Right atrium auricular region (tissue), 2 donors: ENCODE measurements at regions not wholly inside any gene's neighbourhood (a gene's known extent, or its start where the extent isn't known, plus 50 kb on each side); places are given as distances from the start of the nearest gene placed in this dataset.

ENCODE experiments used
- DNase-seq: peaks from one replicate; pipeline ENCODE4 v3.0.0-alpha.2; 2019; ENCODE audit warnings: low spot score
- H3K27ac ChIP-seq, 2 donors: fragments of 200-600 bp; sonication (generic); 1 replicate in 1 of 2; 2 replicates in 1 of 2; pipeline ENCODE4 v1.5.1; 2016 to 2019
- H3K27me3 ChIP-seq, 2 donors: fragments of 200-600 bp; sonication (generic); one replicate each; pipeline versions ENCODE4 v1.5.1 to v1.6.0; 2017 to 2019
- H3K36me3 ChIP-seq: fragments of 200-600 bp; sonication (generic); one replicate; pipeline ENCODE4 v1.5.1; 2016
- H3K4me1 ChIP-seq, 2 donors: fragments of 200-600 bp; sonication (generic); one replicate each; pipeline versions ENCODE4 v1.5.1 to v1.6.0; 2017 to 2019
- H3K4me3 ChIP-seq, 2 donors: fragments of 200-600 bp; sonication (generic); 1 replicate in 1 of 2; 2 replicates in 1 of 2; pipeline ENCODE4 v1.5.1; 2017 to 2019; ENCODE audit warnings: mild to moderate bottlenecking in 1 of 2, moderate library complexity in 1 of 2
- H3K9me3 ChIP-seq, 2 donors: fragments of 200-600 bp; sonication (generic); one replicate each; pipeline ENCODE4 v1.5.1; 2019
- microRNA counts, 2 donors: library from miRNA; unstranded; fragments of <30 nt; microRNA quantifications; one replicate each; lab custom pipeline; 2016 to 2017
- microRNA-seq, 2 donors: library from miRNA; unstranded; fragments of <30 nt; microRNA quantifications; one replicate each; pipeline ENCODE4, GENCODE V29; 2016 to 2017; ENCODE audit warnings: borderline number of aligned reads in 2 of 2, borderline replicate concordance in 1 of 2
- TF ChIP-seq, protein P1 (sequence below), 2 donors: fragments of 200-600 bp; sonication (generic); IDR thresholded peaks; one replicate each; pipeline ENCODE4 v1.5.1; 2019; ENCODE audit warnings: antibody characterized with exemption in 2 of 2

DNA sequence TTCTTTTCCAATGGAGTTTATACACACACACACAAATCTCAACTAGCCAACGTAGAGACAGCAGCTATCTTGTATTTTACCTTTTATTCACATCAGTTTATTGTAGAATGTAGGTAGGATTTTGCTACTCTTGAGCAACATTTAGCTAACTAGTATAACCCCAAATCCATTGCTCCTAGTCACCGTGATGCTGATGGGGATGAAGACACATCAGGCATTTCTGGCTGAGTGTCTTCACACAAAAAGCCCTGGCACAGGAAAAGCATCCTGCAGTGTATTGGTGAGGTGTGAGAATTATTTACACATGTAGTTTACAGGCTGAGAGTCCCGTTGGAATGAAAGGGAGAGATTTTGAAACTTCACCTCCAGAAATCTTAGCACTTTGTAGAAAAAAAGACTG is 65.9 kb upstream of the FBXL4 start:
- Histone ChIP-seq H3K27ac (no peak overlapping the region), H3K27me3 (no peaks in the 10 kb centered on the region), H3K9me3 (no peaks in the 10 kb centered on the region), H3K4me3 (no peak overlapping the region), H3K36me3 (no peaks in the 10 kb centered on the region), H3K4me1 (no peaks in the 10 kb centered on the region)
- DNase-seq: no peak
- TF ChIP-seq, protein P1, sequence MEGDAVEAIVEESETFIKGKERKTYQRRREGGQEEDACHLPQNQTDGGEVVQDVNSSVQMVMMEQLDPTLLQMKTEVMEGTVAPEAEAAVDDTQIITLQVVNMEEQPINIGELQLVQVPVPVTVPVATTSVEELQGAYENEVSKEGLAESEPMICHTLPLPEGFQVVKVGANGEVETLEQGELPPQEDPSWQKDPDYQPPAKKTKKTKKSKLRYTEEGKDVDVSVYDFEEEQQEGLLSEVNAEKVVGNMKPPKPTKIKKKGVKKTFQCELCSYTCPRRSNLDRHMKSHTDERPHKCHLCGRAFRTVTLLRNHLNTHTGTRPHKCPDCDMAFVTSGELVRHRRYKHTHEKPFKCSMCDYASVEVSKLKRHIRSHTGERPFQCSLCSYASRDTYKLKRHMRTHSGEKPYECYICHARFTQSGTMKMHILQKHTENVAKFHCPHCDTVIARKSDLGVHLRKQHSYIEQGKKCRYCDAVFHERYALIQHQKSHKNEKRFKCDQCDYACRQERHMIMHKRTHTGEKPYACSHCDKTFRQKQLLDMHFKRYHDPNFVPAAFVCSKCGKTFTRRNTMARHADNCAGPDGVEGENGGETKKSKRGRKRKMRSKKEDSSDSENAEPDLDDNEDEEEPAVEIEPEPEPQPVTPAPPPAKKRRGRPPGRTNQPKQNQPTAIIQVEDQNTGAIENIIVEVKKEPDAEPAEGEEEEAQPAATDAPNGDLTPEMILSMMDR (IDR thresholded peaks at IDR 0.05): no peak

DNA sequence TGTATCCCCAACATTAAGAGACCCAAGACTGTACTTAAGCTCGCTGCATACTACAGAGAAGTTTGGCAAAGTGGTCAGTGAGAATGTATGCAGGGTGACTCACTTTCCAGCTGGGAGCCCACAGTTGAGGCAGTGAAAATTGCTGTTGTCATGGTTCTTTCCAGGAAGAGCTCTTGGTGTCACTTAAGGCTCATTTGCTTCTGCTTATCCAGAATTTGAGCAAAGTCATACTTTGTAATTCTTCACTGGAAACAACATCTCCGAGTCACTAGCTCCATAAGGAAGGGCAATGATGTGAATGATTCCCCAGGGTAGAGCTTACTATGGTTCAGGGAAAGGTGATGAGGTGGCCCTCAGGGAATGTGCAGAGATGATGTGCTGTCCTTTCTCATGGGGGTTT is 65.4 kb upstream of the FBXL4 start:
- Histone ChIP-seq H3K27ac (no peak overlapping the region), H3K36me3 (no peaks in the 10 kb centered on the region), H3K4me1 (no peaks in the 10 kb centered on the region), H3K4me3 (no peak overlapping the region), H3K9me3 (no peaks in the 10 kb centered on the region), H3K27me3 (no peaks in the 10 kb centered on the region)
- TF ChIP-seq, protein P1 (IDR thresholded peaks at IDR 0.05): no peak
- no peak for DNase-seq

DNA sequence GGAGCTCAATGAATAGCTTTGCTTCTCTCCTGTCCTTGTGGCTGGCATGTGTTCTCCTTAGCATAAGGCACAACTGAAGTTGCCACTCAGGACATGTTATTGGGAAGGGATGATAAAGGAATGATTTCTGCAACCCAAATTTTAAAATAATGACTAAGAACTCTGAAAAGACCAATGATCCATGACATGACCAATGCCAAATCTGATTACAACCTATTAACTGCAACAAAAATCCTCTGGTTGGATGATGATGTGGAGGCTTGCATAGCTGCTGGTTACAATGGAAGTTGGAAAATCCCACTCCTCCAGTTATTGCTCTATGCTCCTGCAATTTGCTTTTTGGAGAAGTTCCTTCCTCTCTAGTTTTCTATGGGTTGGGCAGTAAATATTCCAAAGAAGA is 63.4 kb upstream of the FBXL4 start:
- no peaks in the 10 kb centered on the region for H3K4me1 ChIP-seq
- H3K4me3 ChIP-seq: no peak overlapping the region
- H3K27ac ChIP-seq: no peak overlapping the region
- H3K27me3 ChIP-seq: no peaks in the 10 kb centered on the region
- H3K9me3 ChIP-seq: no peaks in the 10 kb centered on the region
- H3K36me3 ChIP-seq: no peaks in the 10 kb centered on the region
- TF ChIP-seq, protein P1 (IDR thresholded peaks at IDR 0.05): no peak
- DNase-seq: no peak

DNA sequence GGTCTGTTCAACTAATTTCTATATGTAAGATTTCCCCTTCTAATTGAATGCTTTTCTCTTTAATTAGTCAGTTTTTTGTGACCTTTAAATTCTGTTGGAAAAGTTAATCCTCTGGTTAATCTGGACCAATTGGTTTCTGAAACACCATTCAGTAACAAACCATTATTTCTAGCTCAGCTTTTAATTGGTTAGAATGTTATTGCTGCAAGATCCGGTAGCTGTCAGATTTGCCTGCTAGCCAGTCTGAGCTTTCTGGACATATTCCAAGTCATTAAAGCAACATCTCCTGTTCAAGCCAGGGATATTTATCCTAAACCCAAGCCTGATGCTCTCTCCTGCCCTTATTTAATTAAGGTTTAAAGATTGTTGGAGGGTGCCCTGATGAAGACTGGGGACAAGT is 55.1 kb upstream of the FBXL4 start:
- H3K27ac ChIP-seq: no peak overlapping the region

DNA sequence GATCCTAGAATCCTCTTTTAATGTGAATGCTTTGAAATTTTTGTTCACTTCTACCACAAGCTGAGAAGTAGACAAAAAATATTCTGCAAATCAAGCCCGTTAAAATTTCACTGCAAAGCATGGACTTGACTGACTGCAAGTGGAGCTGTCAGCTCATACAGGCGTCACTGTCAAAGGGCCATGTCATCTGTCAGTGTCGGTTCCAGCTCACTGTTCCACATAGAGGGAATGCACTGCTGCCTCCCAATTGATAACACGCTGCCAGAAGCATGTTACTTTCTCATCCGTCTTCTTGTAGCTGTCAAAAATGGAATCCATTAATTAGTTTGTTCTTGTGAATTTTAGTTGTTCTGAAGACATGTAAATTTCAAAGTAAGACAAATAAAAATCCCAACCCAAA is 50.4 kb upstream of the FBXL4 start:
- TF ChIP-seq, protein P1 (IDR thresholded peaks at IDR 0.05): no peak
- Histone ChIP-seq H3K27ac (no peak overlapping the region), H3K9me3 (no peaks in the 10 kb centered on the region), H3K36me3 (no peaks in the 10 kb centered on the region), H3K4me3 (no peak overlapping the region), H3K4me1 (no peaks in the 10 kb centered on the region), H3K27me3 (no peaks in the 10 kb centered on the region)
- DNase-seq: no peak

More for the DNA sequence above, 55.1 kb upstream of the FBXL4 start:
- Histone ChIP-seq H3K4me3 (no peak overlapping the region), H3K27me3 (no peaks in the 10 kb centered on the region), H3K4me1 (no peaks in the 10 kb centered on the region), H3K36me3 (no peaks in the 10 kb centered on the region), H3K9me3 (no peaks in the 10 kb centered on the region)
- DNase-seq: no peak
- TF ChIP-seq, protein P1 (IDR thresholded peaks at IDR 0.05): no peak

MicroRNAs encoded in the stretch of these regions (microRNA counts, 767-probe panel; counts per million panel counts)
- microRNA hsa-miR-548ai (lab: Ali Mortazavi, UCI): 0 to 2,891 counts per million in 2 donors

Small RNAs in the stretch of these regions (microRNA-seq; reads per million reads assigned to microRNA genes)
- gene MIR548AI: 0 reads per million in 2 donors
